IPS DF 6.9 (cell line): ENCODE measurements at regions not wholly inside any gene's neighbourhood (a gene's known extent, or its start where the extent isn't known, plus 50 kb on each side); places are given as distances from the start of the nearest gene placed in this dataset.

Experiments
- DNase-seq: peaks from one replicate; pipeline ENCODE4 v3.0.0-alpha.2; 2013; ENCODE audit warnings: low read depth, low spot score
- H3K27ac ChIP-seq: one replicate; pipeline ENCODE4 v1.5.1; 2013; ENCODE audit warnings: low read length, control low read depth
- H3K27me3 ChIP-seq: 2 replicates; pipeline ENCODE4 v1.6.1; 2013; ENCODE audit warnings: mild to moderate bottlenecking, low read length; ENCODE audit not compliant: control insufficient read depth, insufficient read depth
- H3K36me3 ChIP-seq: 2 replicates; pipeline ENCODE4 v1.6.1; 2013; ENCODE audit warnings: low read length; ENCODE audit not compliant: control insufficient read depth, insufficient read depth
- H3K4me1 ChIP-seq: 2 replicates; pipeline ENCODE4 v1.6.1; 2013; ENCODE audit warnings: low read length; ENCODE audit not compliant: control insufficient read depth, insufficient read depth
- H3K4me3 ChIP-seq: 2 replicates; pipeline ENCODE4 v1.5.1; 2013; ENCODE audit warnings: mild to moderate bottlenecking, low read length
- H3K9me3 ChIP-seq: 2 replicates; pipeline ENCODE4 v1.6.1; 2013; ENCODE audit warnings: low read length, inconsistent platforms; ENCODE audit not compliant: control insufficient read depth, insufficient read depth
- WGBS: extraction: QIAGEN DNeasy Blood & Tissue Kit; methylation state at CpG from one replicate; pipeline ENCODE4 v1.1.7; 2013; ENCODE audit warnings: mixed read lengths, missing lambda C conversion rate; ENCODE audit not compliant: insufficient read length, insufficient coverage; 5-methylcytosine and 5-hydroxymethylcytosine counted together

- no peak for DNase-seq
- WGBS = no CpG with 5 or more reads among the region's 15 CpGs
- Histone ChIP-seq H3K4me3 (no peak overlapping the region), H3K9me3 (no peaks in the 10 kb centered on the region), H3K36me3 (no peaks in the 10 kb centered on the region), H3K27ac (no peak overlapping the region), H3K4me1 (peaks cover 1% of the 10 kb centered on the region; the same call in 1 of the 2 replicates), H3K27me3 (no peaks in the 10 kb centered on the region)
Measured at GRCh38 chr10:3404381-3404780, 231.8 kb upstream of the PITRM1 start.

DNA sequence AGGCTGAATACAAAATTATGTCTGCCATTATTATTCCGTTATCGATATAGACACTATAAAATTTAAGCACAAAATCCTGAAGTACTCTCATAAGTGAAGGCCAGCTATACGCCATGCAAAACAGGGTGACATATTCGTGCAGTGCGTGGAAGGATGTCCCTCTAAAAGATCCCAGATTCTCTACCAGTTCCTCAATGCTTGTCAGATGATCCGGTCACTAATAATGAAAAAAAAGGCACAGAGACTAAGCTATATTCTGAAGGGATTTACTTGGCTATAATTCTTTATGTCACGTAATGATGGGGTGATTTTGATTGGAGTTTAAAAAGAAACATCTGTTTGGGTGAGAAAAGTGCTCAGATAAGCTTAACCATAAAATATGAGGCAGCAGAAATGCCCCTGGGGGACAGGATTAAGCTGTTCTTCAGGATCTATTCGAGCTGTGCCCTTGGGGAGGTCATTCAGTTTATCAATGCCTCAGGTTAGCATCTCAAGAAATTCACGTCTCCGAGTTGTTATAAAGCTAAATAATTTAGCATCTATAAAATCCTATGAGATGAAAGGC, 229.7 kb upstream of the PITRM1 start:
- DNase-seq = no peak
- H3K9me3 ChIP-seq = no peaks in the 10 kb centered on the region
- H3K27me3 ChIP-seq = no peaks in the 10 kb centered on the region
- no peak overlapping the region for H3K4me3 ChIP-seq
- H3K36me3 ChIP-seq = no peaks in the 10 kb centered on the region
- H3K27ac ChIP-seq = no peak overlapping the region
- H3K4me1 ChIP-seq = peaks cover 3% of the 10 kb centered on the region; the same call in 1 of the 2 replicates
- WGBS = 100% methylated on average over 1 of the region's 10 CpGs

GRCh38 chr10:3401491-3401938, 228.9 kb upstream of the PITRM1 start:
- no peaks in the 10 kb centered on the region for H3K27me3 ChIP-seq
- no CpG with 5 or more reads among the region's 6 CpGs for WGBS
- H3K4me1 ChIP-seq = peaks cover 3% of the 10 kb centered on the region; the same call in 1 of the 2 replicates
- no peaks in the 10 kb centered on the region for H3K36me3 ChIP-seq
- no peak for DNase-seq
- no peak overlapping the region for H3K27ac ChIP-seq
- no peak overlapping the region for H3K4me3 ChIP-seq
- no peaks in the 10 kb centered on the region for H3K9me3 ChIP-seq

- Histone ChIP-seq H3K36me3 (no peaks in the 10 kb centered on the region), H3K9me3 (no peaks in the 10 kb centered on the region), H3K4me3 (no peak overlapping the region), H3K4me1 (peaks cover 3% of the 10 kb centered on the region; the same call in 1 of the 2 replicates), H3K27me3 (no peaks in the 10 kb centered on the region), H3K27ac (no peak overlapping the region)
- DNase-seq = no peak
- no CpG with 5 or more reads among the region's 5 CpGs for WGBS
Measured at GRCh38 chr10:3400348-3400747, 227.8 kb upstream of the PITRM1 start.

DNA sequence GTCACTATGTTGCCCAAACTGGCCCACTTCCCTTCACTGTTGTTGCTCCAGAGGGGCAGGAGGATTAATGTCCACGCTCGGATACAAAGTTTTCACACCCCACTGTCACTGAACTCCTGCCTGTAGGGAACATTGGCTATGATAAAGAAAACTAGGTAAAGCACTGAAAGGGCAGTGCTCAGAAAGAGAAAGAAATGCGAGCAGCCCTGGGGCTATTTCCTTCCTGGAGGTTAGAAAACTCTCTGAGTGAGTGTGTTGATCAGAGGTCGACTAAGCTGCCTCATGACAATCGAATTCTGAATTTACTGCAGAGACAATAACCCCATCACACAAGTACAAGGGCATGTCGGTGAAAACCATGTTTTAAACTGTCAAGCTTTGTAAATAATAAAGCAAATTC, 227.2 kb upstream of the PITRM1 start:
- no peaks in the 10 kb centered on the region for H3K27me3 ChIP-seq
- no peak overlapping the region for H3K4me3 ChIP-seq
- no CpG with 5 or more reads among the region's 6 CpGs for WGBS
- peaks cover 3% of the 10 kb centered on the region; the same call in 1 of the 2 replicates for H3K4me1 ChIP-seq
- no peak overlapping the region for H3K27ac ChIP-seq
- DNase-seq = no peak
- H3K36me3 ChIP-seq = no peaks in the 10 kb centered on the region
- no peaks in the 10 kb centered on the region for H3K9me3 ChIP-seq

GRCh38 chr10:3398825-3399646, 226.5 kb upstream of the PITRM1 start:
- no peak for DNase-seq
- H3K27me3 ChIP-seq = no peaks in the 10 kb centered on the region
- no peaks in the 10 kb centered on the region for H3K36me3 ChIP-seq
- H3K9me3 ChIP-seq = no peaks in the 10 kb centered on the region
- no peak overlapping the region for H3K27ac ChIP-seq
- no peak overlapping the region for H3K4me3 ChIP-seq
- WGBS = 100% methylated on average over 7 of the region's 46 CpGs
- peaks cover 3% of the 10 kb centered on the region; the same call in 1 of the 2 replicates for H3K4me1 ChIP-seq

- no CpG with 5 or more reads among the region's 23 CpGs for WGBS
- peaks cover 3% of the 10 kb centered on the region; the same call in 1 of the 2 replicates for H3K4me1 ChIP-seq
- no peak overlapping the region for H3K4me3 ChIP-seq
Measured at GRCh38 chr10:3397846-3398245, 225.3 kb upstream of the PITRM1 start.

DNA sequence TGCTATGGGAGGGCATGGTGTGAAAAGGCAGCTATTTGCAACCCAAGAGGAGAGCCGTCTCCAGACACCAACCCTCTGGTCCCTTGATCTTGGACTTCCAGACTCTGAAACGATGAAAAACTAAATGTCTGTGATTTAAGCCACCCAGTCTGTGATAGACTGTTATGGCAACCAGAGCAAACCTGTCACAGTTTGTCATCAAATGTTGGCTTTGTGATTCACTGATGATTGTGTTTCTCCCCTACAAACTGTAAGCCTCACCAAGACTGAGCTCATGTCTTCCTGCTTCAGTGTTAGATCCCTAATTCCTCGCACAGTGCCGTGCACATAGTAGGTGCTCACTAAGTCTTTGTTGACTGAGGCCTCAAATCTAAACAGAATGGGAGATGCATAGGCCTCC, 224.6 kb upstream of the PITRM1 start:
- H3K4me3 ChIP-seq = no peak overlapping the region
- peaks cover 3% of the 10 kb centered on the region; the same call in 1 of the 2 replicates for H3K4me1 ChIP-seq
- no peaks in the 10 kb centered on the region for H3K36me3 ChIP-seq
- no CpG with 5 or more reads among the region's 4 CpGs for WGBS
- H3K9me3 ChIP-seq = no peaks in the 10 kb centered on the region
- no peak for DNase-seq
- H3K27me3 ChIP-seq = no peaks in the 10 kb centered on the region
- H3K27ac ChIP-seq = no peak overlapping the region

More at GRCh38 chr10:3397846-3398245, 225.3 kb upstream of the PITRM1 start:
- Histone ChIP-seq H3K27me3 (no peaks in the 10 kb centered on the region), H3K36me3 (no peaks in the 10 kb centered on the region), H3K9me3 (no peaks in the 10 kb centered on the region), H3K27ac (no peak overlapping the region)
- DNase-seq = no peak

- Histone ChIP-seq H3K9me3 (no peaks in the 10 kb centered on the region), H3K36me3 (no peaks in the 10 kb centered on the region), H3K4me1 (peaks cover 3% of the 10 kb centered on the region; the same call in 1 of the 2 replicates), H3K27me3 (no peaks in the 10 kb centered on the region), H3K27ac (no peak overlapping the region), H3K4me3 (no peak overlapping the region)
- WGBS = no CpG with 5 or more reads among the region's 10 CpGs
- no peak for DNase-seq
Measured at GRCh38 chr10:3396116-3396515, 223.5 kb upstream of the PITRM1 start.

DNA sequence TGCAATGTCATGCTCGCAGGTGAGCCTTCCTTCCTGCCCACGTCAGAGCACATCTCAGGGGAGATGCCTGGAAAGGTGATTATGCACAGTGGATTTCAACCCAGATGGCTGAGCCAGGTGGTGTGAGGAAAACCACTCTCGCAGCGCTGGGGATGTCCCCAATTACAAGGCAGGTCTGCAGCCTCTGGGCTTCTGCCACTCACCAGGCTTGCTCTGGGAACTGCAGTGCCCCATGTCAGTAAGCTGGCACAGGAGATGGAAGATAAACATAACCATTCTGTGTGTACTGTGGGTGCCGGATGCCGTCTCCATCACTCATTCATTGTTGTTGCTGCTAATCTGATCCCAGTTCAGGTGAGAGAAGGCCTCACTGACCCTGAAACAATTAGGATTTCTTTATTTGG, 222.9 kb upstream of the PITRM1 start:
- no peak for DNase-seq
- Histone ChIP-seq H3K27ac (no peak overlapping the region), H3K4me1 (peaks cover 3% of the 10 kb centered on the region; the same call in 1 of the 2 replicates), H3K27me3 (no peaks in the 10 kb centered on the region), H3K4me3 (no peak overlapping the region), H3K36me3 (no peaks in the 10 kb centered on the region), H3K9me3 (no peaks in the 10 kb centered on the region)
- WGBS = no CpG with 5 or more reads among the region's 6 CpGs
